Keratinocyte (primary cell): ENCODE measurements at regions not wholly inside any gene's neighbourhood (a gene's known extent, or its start where the extent isn't known, plus 50 kb on each side); places are given as distances from the start of the nearest gene placed in this dataset.

Source experiments
- CTCF ChIP-seq, 3 experiments: IDR thresholded peaks in 1 of 3; conservative IDR thresholded peaks in 1 of 3; optimal IDR thresholded peaks in 1 of 3; 2 replicates in 2 of 3; 3 replicates in 1 of 3; pipeline versions ENCODE3 to v1.5.1; 2011; ENCODE audit warnings: low read length in 3 of 3, mild to moderate bottlenecking in 3 of 3, moderate library complexity in 2 of 3, control low read depth in 1 of 3, inconsistent platforms in 1 of 3; ENCODE audit not compliant: insufficient read depth in 2 of 3; ENCODE audit errors: extremely low read depth in 1 of 3
- EZH2 ChIP-seq: IDR thresholded peaks from one replicate; pipeline ENCODE4 v1.6.1; 2012; ENCODE audit warnings: inconsistent platforms, mild to moderate bottlenecking, low read length, moderate library complexity

GRCh38 chr21:41653954-41654491 lies 112.8 kb downstream of the RIPK4 start:
- no peak for TF ChIP-seq CTCF (optimal IDR thresholded peaks at IDR 0.05 in 1 of 3, IDR thresholded peaks at IDR 0.05 in 1 of 3, conservative IDR thresholded peaks at IDR 0.05 in 1 of 3; ENCODE audit: extremely low read depth in 1 of 3, insufficient read depth in 2 of 3, low read length in 3 of 3)
- no peak for TF ChIP-seq EZH2
